Kidney epithelial cell (primary cell): ENCODE measurements at regions not wholly inside any gene's neighbourhood (a gene's known extent, or its start where the extent isn't known, plus 50 kb on each side); places are given as distances from the start of the nearest gene placed in this dataset.
"Not testable (repeated sequence)": the region's sequence is repeated elsewhere in the genome, so short reads cannot be mapped to it uniquely, and the experiment has no call there.

ENCODE experiments used
- DNase-seq: peaks from one replicate; pipeline ENCODE4 v3.0.0-alpha.2; 2010; ENCODE audit warnings: low read depth
- H3K27me3 ChIP-seq: 2 replicates; pipeline ENCODE4 v1.6.0; 2011; ENCODE audit warnings: low read length; ENCODE audit not compliant: control insufficient read depth, insufficient read depth
- H3K36me3 ChIP-seq: 2 replicates; pipeline ENCODE4 v1.5.1; 2011; ENCODE audit warnings: low read length; ENCODE audit not compliant: control insufficient read depth, insufficient read depth
- H3K4me3 ChIP-seq: 2 replicates; pipeline ENCODE4 v1.5.1; 2011; ENCODE audit warnings: low read depth, mild to moderate bottlenecking, control low read depth, low read length

DNA sequence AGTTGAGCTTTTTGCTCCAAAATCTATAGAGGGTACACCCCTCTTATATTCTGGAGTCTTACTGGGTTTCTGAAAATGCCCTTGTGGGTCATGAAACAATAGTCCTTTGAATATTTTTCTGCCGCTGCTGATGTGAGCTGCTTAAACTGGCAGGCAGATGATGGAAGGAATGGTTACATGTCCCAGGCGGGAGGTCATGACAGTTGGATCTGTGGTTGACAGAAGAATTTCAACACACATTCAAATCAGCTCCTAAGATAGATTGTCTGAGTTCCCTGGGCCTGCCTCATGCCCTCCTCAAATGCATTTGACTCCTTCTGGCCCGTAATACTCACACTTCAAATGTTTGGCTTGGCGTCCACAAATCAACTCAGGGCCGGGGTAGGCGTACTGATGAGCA is 105.0 kb upstream of the IKBKE start:
- H3K36me3 ChIP-seq, H3K4me3 ChIP-seq, H3K27me3 ChIP-seq, DNase-seq: not testable (repeated sequence)

DNA sequence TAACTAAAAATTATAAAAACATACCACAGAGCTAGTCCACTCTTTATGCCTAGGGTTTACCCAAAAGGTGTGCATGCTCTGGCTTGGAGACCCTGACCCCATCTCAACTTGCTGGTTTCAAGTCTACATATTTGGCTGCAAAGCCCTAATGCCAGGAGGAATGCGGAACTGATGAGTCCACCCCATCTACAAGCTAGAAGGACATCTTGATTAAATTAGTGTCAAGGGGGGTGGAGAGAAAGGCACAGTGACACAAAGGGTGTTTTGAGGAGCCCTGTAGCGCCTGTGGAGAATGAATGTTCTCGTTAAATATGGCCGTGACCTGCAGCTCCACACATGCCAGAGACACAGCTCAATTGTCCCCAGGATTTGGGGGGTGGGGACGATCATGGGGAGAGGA is 104.1 kb upstream of the IKBKE start:
- not testable (repeated sequence) for H3K27me3 ChIP-seq, H3K4me3 ChIP-seq, DNase-seq, H3K36me3 ChIP-seq

DNA sequence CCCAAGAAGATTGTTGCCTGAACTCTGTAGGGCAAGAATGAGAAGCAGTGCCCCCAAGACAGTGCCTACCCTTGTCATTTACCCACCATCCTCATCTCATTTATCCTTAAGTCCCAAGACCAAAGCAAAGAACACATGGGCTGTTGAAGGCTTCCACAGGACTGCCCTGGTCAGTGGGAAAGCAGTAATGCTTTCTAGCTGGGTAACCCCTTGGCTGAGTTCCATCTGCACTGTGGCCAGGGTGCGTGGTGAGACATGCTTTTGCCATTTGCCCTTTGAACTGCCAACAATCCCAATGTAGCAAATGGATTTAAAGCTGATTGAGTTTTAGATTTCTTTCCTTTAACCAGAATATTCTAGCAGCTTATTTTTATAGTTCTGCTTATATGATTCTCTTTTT is 103.5 kb upstream of the IKBKE start:
- H3K36me3 ChIP-seq, DNase-seq, H3K4me3 ChIP-seq, H3K27me3 ChIP-seq: not testable (repeated sequence)

DNA sequence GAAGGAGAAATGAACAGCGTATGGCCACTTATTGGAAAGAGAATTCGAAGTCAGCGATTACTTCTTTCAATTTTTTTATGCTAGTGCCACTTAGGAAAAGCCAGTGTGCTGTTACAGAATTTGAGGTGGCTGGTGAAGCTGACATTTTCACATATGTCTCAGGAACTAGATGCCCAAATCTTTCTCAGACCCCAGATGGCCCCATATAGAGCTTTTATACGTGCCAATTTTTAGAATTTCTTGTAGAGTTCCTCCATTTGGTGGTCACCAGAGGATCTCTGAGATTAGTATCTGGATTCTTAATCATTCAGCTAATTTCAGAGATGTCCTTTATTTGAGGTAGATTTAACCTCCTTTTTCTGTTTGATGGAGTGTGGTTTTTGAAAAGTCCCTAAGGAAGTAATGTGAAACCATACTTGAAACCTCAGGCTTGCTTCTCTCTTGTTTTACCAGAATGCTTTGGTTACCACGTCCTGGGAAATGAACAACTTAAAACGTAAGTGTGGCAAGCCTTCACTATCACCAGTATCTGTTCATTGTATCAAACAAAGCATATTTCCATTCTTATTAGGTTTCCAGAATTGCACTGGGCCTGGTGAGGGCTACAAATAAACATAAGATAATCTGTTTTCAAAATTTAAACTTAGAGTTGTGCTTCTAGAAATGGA is 102.2 kb upstream of the IKBKE start:
- not testable (repeated sequence) for H3K27me3 ChIP-seq, H3K36me3 ChIP-seq, H3K4me3 ChIP-seq, DNase-seq

DNA sequence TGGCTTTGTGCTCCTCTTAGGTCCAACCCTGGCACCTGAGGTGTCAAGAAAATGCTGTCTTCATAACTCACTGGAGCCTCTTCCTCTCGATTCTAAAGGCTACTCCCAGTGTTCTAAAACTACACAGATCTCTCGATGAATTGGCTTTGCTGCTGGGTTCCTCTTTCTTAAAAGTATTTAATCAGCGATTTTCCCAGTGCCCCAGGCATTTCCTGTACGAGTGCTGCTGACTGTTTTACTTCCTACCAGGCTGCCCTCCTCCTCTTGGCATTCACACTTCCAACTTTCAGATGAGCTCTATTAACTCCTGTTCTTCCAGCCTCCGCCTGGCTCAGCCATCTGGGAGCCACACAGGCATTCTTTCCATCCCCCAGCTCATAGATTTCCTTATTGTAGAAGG is 95.6 kb upstream of the IKBKE start:
- H3K36me3 ChIP-seq, H3K27me3 ChIP-seq, H3K4me3 ChIP-seq, DNase-seq: not testable (repeated sequence)

DNA sequence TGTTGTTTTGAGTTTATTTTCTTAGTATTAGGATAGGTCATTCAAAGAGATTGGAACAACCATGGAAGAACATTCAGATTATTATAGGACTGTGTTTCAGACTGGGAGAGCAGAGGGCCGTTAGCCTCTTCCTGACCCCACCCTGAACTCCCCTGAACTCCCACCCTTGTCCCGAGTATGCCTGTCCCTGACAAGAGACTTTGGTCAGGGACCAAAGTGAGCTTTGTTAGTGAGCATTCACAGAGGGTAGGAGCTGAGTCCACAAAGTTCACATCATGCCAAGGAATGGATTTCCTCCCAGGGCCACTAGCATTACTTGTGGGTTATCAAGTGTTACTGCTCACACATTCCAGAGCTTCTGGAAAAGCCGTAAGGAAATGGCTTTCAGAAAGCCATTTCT is 94.7 kb upstream of the IKBKE start:
- not testable (repeated sequence) for H3K4me3 ChIP-seq, H3K27me3 ChIP-seq, H3K36me3 ChIP-seq, DNase-seq

DNA sequence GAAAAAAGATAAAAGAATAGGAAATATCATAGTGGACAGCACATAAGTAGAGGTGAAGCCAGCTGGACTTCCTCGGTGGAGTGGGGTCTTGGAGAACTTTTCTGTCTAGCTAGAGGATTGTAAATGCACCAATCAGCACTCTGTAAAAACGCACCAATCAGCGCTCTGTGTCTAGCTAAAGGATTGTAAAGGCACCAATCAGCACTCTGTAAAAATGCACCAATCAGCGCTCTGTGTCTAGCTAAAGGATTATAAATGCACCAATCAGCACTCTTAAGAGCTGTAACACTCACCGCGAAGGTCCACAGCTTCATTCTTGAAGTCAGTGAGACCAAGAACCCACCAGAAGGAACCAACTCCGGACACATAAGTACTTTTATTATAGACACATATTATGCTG is 91.8 kb upstream of the IKBKE start:
- H3K36me3 ChIP-seq, H3K4me3 ChIP-seq, H3K27me3 ChIP-seq, DNase-seq: not testable (repeated sequence)

DNA sequence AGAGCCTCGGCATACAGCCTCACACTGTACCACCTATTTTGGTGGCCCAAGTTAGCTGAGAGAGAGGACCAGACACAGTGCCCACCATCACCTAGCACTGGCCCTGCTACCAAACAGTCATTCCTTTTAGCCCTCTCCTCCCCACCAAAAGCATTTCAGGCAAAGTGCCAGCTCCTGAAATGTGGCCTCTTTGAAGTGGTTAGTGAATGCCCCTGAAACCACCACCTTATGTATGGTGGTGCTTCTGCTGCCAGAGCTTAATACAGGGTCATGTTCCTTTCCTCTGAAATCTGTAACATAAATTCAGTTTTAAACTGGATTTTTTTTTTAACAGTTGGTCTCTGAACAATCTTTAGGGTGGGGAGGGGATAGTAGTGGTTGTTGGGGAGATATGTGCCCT is 91.0 kb upstream of the IKBKE start:
- H3K27me3 ChIP-seq, DNase-seq, H3K4me3 ChIP-seq, H3K36me3 ChIP-seq: not testable (repeated sequence)

DNA sequence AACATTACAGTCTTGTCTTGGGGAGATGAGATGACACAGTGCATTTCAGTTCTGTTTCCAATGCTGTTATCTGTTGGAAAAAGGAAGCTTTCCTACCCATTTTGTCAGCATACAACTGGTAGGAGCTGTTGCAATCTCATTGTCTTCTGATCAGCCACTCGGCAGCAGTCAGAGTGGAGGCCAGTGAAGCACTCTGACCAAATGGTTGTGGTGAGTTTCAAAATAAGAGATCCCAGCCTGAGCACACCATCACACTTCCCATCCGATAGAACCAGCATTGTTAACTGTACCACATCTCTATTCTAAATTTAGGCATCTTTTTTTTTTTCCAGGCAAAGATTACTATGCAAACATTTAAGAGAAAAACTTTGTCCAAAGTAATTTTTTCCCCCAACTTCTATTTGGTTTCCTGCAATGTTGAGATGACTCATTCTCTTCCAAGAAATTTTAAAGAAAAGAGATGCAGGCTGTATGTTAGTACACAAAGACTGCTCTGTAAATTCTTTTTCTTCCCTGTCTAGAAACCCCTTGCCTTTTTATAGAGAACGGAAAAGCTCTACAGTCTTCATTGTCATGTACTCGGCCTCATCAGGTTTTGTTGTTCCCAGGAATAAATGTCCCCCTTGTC is 90.0 kb upstream of the IKBKE start:
- not testable (repeated sequence) for H3K4me3 ChIP-seq, H3K27me3 ChIP-seq, DNase-seq, H3K36me3 ChIP-seq

DNA sequence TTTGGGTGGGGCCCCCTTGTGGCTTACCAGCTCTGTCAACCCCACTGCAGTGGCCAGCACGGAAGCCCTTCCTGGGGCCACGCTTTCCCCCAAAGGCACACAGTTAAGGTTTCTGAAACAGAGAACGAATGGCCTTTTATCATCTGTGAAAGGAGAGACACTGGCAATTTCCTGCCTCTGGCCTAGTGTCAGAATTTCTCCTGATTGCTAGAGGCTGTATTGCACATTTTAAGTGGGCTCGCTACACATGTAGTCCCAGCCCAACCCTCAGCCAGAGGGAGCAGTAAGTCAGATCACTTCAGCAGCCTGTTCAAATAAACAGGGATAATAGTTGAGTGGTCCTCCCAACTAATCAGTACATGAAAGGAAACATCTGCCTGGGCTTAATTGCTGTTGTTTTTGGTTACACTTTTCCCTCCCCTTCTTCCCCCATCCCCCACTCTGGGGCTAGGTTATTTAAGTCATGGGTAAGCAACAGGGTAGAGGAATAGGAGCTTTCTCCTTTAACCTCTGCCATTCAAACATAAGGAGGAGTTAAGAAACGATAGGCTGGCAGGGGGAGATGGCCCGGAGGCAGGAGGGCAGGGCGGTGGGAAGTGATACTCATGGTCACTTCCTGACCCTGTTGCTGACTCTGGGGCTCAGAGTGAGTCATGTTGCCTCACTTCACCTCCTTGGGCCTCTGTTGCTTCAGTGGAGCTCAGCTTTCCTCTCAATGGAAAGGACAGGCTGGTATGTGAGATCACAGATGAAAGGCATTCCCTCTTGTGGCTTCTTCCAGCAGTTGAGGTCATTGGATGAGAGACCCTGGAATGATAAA is 89.3 kb upstream of the IKBKE start:
- DNase-seq, H3K36me3 ChIP-seq, H3K4me3 ChIP-seq, H3K27me3 ChIP-seq: not testable (repeated sequence)
